Endodermal cell (in vitro differentiated cells): ENCODE measurements at regions not wholly inside any gene's neighbourhood (a gene's known extent, or its start where the extent isn't known, plus 50 kb on each side); places are given as distances from the start of the nearest gene placed in this dataset.

Experiments
- DNase-seq: peaks from one replicate; pipeline ENCODE4 v3.0.0-alpha.2; 2017
- H3K27ac ChIP-seq: 2 replicates; pipeline ENCODE4 v1.5.1; 2013; ENCODE audit warnings: mild to moderate bottlenecking, low read depth, low read length, moderate library complexity
- H3K27me3 ChIP-seq: 2 replicates; pipeline ENCODE4 v1.6.1; 2013; ENCODE audit warnings: mild to moderate bottlenecking, low read length, moderate library complexity; ENCODE audit not compliant: insufficient read depth, control insufficient read depth, poor library complexity, severe bottlenecking
- H3K36me3 ChIP-seq: 2 replicates; pipeline ENCODE4 v1.7.0; 2013; ENCODE audit warnings: mild to moderate bottlenecking, low read length, moderate library complexity; ENCODE audit not compliant: control insufficient read depth, insufficient read depth
- H3K4me1 ChIP-seq: one replicate; pipeline ENCODE4 v1.7.0; 2013; ENCODE audit warnings: low read length; ENCODE audit not compliant: control insufficient read depth, insufficient read depth
- H3K4me3 ChIP-seq: 2 replicates; pipeline ENCODE4 v1.5.1; 2013; ENCODE audit warnings: mild to moderate bottlenecking, low read length, moderate library complexity
- H3K9ac ChIP-seq: 2 replicates; pipeline ENCODE4 v1.6.1; 2013; ENCODE audit warnings: mild to moderate bottlenecking, low read length, moderate library complexity; ENCODE audit not compliant: poor library complexity, severe bottlenecking; ENCODE audit errors: extremely low read depth
- H3K9me3 ChIP-seq: 2 replicates; pipeline ENCODE4 v1.6.1; 2013; ENCODE audit warnings: mild to moderate bottlenecking, low read length, moderate library complexity; ENCODE audit not compliant: control insufficient read depth
- H3K27ac Mint-ChIP-seq: 2 replicates; pipeline ENCODE4 v1.8.0; 2020; ENCODE audit warnings: mixed read lengths
- H3K27me3 Mint-ChIP-seq: 2 replicates; pipeline ENCODE4 v1.8.0; 2021; ENCODE audit warnings: mild to moderate bottlenecking, mixed read lengths; ENCODE audit not compliant: insufficient read depth
- H3K36me3 Mint-ChIP-seq: 2 replicates; pipeline ENCODE4 v1.8.0; 2020; ENCODE audit warnings: low read depth, mixed read lengths
- H3K4me1 Mint-ChIP-seq: 2 replicates; pipeline ENCODE4 v1.8.0; 2020; ENCODE audit warnings: mixed read lengths
- H3K4me3 Mint-ChIP-seq: 2 replicates; pipeline ENCODE4 v1.8.0; 2020; ENCODE audit warnings: mild to moderate bottlenecking, moderate library complexity, mixed read lengths
- H3K9me3 Mint-ChIP-seq: 2 replicates; pipeline ENCODE4 v1.8.0; 2020; ENCODE audit warnings: mild to moderate bottlenecking, mixed read lengths
- CTCF ChIP-seq: fragments of 200-600 bp; sonication (generic); conservative IDR thresholded peaks from 2 replicates; pipeline ENCODE4 v1.5.0; 2021; ENCODE audit warnings: antibody characterized with exemption, mild to moderate bottlenecking
- WGBS, 2 experiments: methylation state at CpG; one replicate each; pipeline versions ENCODE4 v1.1.5 to v1.1.7; 2013; ENCODE audit warnings: missing lambda C conversion rate in 2 of 2, mixed read lengths in 1 of 2; ENCODE audit not compliant: insufficient coverage in 1 of 2, insufficient read length in 1 of 2; 5-methylcytosine and 5-hydroxymethylcytosine counted together

GRCh38 chr12:25723336-25723735, 170.3 kb upstream of the LMNTD1 start:
- Histone ChIP-seq H3K4me3 (no peak overlapping the region), H3K9me3 (peaks cover 6% of the 10 kb centered on the region), H3K4me1 (no peaks in the 10 kb centered on the region), H3K27me3 (no peaks in the 10 kb centered on the region), H3K27ac (no peak overlapping the region), H3K9ac (no peak overlapping the region), H3K36me3 (no peaks in the 10 kb centered on the region)
- DNase-seq, result no peak
- Mint-ChIP-seq H3K9me3 (peaks cover 5% of the 10 kb centered on the region), H3K27me3 (no peaks in the 10 kb centered on the region), H3K36me3 (no peaks in the 10 kb centered on the region), H3K27ac (no peak overlapping the region), H3K4me1 (peaks cover 7% of the 10 kb centered on the region), H3K4me3 (no peak overlapping the region)
- TF ChIP-seq CTCF, result no peak
- 75% methylated on average over 1 of the region's 1 CpG; no CpG with 5 or more reads in 1 of the 2 experiments for WGBS, 2 experiments

- no peak overlapping the region for H3K27ac ChIP-seq
- no peak for DNase-seq
- peaks cover under 1% of the 10 kb centered on the region for H3K4me1 Mint-ChIP-seq
- H3K4me3 ChIP-seq, result no peak overlapping the region
- no peaks in the 10 kb centered on the region for H3K36me3 Mint-ChIP-seq
- no peak overlapping the region for H3K4me3 Mint-ChIP-seq
- no peak for TF ChIP-seq CTCF
- no peaks in the 10 kb centered on the region for H3K4me1 ChIP-seq
- peaks cover 7% of the 10 kb centered on the region for H3K9me3 Mint-ChIP-seq
- H3K27me3 Mint-ChIP-seq, result no peaks in the 10 kb centered on the region
- no peaks in the 10 kb centered on the region for H3K27me3 ChIP-seq
- no peaks in the 10 kb centered on the region for H3K36me3 ChIP-seq
- H3K27ac Mint-ChIP-seq, result no peak overlapping the region
- H3K9ac ChIP-seq, result no peak overlapping the region
- peaks cover 9% of the 10 kb centered on the region for H3K9me3 ChIP-seq
- 91 to 93% methylated on average over 4 of the region's 4 CpGs for WGBS, 2 experiments
Measured at GRCh38 chr12:25723921-25724491, 170.9 kb upstream of the LMNTD1 start.

GRCh38 chr12:25725470-25725869, 172.4 kb upstream of the LMNTD1 start:
- no peak overlapping the region for H3K4me3 ChIP-seq
- Mint-ChIP-seq H3K4me1 (peaks cover 7% of the 10 kb centered on the region), H3K27ac (no peak overlapping the region), H3K4me3 (no peak overlapping the region), H3K27me3 (no peaks in the 10 kb centered on the region), H3K36me3 (no peaks in the 10 kb centered on the region), H3K9me3 (peaks cover 7% of the 10 kb centered on the region)
- H3K4me1 ChIP-seq, result no peaks in the 10 kb centered on the region
- H3K9me3 ChIP-seq, result peaks cover 9% of the 10 kb centered on the region
- H3K27ac ChIP-seq, result no peak overlapping the region
- H3K27me3 ChIP-seq, result no peaks in the 10 kb centered on the region
- H3K36me3 ChIP-seq, result no peaks in the 10 kb centered on the region
- TF ChIP-seq CTCF, result no peak
- 95 to 100% methylated on average over 1 to 3 of the region's 3 CpGs for WGBS, 2 experiments
- no peak overlapping the region for H3K9ac ChIP-seq
- DNase-seq, result no peak
